Activated CD4-positive, alpha-beta T cell treated with anti-CD3 and anti-CD28 coated beads, Interleukin-10, Interleukin-2, amounts not matched to agents 100 ng/mL and 50 ng/mL, durations not matched to agents 16 hours and 8 hours (primary cell): ENCODE measurements at regions not wholly inside any gene's neighbourhood (a gene's known extent, or its start where the extent isn't known, plus 50 kb on each side); places are given as distances from the start of the nearest gene placed in this dataset.
"Not testable (repeated sequence)": the region's sequence is repeated elsewhere in the genome, so short reads cannot be mapped to it uniquely, and the experiment has no call there.

Experiments
- DNase-seq: peaks from one replicate; pipeline ENCODE4 v3.0.0-alpha.2; 2020

- DNase-seq = no peak
These were observed 132.1 kb upstream of the KCNG1 start for GRCh38 chr20:51154708-51155690.

DNA sequence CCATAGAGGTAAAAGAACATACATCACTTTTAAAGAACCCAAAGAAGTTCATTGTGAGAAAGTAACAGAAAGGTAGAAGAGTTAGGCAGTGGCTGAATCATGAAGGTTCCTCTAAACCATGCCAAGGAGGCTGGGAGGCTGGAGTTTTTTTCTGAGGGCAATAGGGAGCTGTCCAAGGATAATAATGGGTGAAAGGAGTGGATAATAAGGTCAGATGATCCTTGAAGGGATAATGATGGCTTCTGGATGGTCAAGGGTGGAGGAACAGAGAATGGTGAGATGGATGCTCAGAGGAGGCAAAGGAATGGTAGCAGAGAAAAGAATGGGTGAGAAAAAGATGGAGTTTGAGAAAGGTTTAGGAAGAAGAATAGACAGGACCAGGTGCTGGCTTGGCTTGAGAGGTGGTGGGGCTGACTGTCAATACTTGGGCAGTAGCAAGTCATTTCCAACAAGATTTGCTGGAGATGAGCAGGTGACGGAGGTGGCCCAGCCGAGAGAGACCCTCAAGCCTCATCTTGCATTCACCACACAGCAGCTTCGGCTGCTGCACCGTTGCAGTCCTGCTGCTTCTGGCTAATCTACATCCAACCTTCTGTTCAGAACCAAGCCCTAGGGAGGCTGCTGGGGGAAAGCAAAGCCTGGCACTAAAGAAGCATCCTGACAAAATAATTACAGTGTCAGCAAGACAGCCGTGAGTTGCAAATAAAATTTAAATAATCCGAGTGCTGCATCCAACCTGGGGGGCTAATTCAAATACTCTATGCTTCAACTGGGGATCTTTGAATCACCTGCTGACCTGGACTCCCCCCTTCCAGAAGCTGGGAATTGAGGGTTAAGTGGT is 131.2 kb upstream of the KCNG1 start:
- no peak for DNase-seq

- no peak for DNase-seq
These were observed 126.0 kb upstream of the KCNG1 start for GRCh38 chr20:51148941-51149340.

DNA sequence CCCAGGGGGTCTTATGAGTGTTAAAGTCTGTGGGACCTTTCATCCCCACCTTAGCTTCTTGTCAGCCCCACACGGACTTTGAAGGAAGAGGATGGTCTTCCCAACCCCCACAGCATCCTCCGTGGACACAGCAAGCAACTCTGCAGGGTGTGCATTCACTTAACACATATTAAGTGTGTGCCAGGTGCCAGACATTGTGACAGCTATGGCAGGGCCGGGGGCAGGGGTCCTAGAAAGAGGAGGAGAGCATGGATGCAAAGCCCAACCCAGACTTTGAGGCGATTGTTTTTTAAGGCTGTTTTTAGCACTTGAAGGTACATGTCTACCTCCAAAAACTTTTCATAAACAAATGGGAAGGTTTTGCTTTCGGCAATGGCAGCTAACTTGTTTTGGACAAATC is 121.6 kb upstream of the KCNG1 start:
- DNase-seq = no peak

DNA sequence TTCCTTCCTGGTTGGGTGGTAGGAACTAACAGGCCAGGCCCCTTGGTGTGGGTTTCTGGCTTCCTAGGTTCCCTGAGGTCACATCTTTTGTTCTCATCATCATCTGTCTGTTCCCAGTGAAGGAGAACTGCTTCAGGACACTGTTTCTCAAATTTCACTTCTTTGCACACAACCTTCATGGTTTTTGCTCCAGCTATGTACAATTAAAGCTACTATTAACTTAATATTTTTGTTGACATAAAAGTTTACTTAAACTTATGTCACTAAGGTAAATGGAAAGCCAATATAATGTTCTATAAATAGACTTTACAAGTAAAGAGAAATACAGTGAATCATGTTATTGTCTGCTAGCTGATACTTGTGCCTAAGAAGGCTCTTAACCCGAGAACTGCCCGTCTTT is 120.7 kb upstream of the KCNG1 start:
- DNase-seq = no peak

GRCh38 chr20:51142448-51142847 is 119.5 kb upstream of the KCNG1 start:
- DNase-seq = no peak

DNA sequence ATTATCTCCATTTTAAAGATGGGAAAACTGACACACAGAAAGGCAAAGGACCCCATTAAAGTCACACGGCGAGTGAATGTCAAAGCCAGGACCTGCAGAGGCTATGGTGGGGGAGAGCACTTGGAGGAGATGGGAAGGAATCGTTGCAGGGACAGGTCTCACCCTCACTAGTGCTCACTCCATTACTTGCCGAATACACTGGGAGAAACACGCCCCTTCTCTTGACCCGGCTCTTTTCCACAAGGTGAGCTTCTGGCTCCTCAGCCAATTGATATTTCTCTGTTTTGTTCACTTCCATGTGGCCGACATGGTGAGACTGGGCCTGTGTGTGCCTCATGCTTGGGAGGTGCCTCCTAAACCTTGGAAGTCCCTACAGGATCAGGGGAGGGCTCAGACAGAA is 117.8 kb upstream of the KCNG1 start:
- DNase-seq = no peak

- DNase-seq = no peak
These were observed 117.0 kb upstream of the KCNG1 start for GRCh38 chr20:51139891-51140290.

DNA sequence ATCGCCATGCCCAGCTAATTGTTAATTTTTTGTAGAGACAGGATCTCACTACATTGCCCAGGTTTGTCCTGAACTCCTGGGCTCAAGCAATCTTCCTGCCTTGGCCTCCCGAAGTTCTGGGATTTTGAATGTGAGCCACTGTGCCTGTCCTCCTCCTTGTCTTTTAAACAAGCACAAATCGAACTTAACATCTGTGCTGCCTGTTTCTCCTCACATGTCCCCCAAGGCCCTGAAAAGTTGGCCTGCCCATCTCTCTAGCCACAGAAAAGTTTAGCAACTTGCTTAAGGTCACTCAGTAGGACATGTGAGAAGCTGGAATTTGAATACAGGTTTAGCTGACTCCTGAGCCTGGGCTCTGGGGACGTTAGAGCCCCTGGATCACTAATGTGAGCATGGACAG is 115.7 kb upstream of the KCNG1 start:
- no peak for DNase-seq

DNA sequence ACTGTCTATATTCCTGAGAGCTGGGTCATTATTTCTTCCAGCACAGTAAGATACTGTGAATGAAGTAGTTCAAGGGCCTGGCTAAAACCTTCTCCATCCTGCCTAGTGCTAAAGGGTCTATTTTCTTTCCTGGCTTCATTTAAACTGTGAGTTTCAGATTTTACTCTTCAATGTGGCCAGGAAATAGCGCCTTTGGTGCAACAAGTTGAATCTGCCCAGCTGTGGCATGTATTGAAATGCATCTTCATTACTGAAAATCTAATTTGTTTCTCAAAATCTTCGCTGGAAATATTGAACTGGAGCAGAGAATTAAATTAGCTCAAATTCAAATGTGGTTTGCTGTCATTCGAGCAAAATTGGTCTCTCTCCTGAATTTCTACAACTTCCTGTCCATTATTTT is 114.6 kb upstream of the KCNG1 start:
- DNase-seq = no peak

DNA sequence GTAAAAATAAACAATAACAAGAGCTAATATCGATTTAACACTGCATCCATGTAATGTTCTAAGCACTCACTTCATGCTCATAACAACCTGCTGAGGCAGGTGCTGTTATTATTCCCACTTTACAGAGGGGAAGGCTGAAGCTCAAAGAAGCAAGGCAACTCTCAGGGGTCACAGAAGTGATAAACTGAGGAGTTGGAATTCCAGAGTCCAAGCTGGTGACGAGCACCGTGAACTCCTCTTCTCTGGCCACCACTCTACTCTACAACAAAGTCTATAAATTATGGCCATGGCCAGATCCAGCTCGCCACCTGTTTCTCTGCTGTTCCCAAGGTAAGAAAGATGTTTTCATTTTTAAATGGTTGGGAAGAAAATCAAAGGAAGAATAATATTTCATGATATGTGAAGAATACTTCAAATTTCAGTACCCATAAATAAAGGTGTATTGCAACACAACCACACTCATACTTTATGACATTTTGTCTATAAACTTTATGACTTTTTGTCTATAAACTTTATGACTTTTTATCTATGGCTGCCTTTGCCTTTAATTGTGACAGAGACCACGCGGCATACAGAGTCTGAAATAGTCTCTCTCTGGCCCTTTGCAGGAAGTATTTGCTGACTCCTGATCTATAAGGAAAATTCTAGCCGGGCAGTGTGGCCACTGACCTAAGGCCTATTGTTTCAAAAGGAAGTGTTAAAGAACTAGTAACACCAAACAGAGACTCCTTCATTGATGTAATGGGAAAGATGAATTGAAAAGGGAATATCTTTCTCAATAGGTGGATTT is 113.2 kb upstream of the KCNG1 start:
- DNase-seq = no peak

DNA sequence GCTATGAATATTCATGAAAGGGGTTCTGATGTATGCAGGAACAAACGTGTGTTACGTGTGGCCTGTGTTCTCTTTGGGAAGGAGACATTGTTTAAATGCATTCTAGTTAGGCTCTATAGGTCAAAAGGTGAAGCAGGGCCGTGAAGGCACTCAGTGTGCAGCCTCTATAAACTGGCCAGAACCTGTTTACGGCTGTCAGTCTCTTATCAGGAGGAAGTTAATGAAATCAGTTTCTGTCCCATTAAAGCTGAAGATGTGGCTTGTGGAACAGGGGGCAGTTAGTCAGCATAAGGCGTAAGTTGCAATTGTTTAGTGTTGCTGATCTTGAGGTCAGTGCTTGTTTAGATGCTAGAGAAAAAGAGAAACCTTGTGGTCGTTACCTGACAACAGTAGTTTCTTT is 111.5 kb upstream of the KCNG1 start:
- DNase-seq = no peak

GRCh38 chr20:51132279-51132678 is 109.4 kb upstream of the KCNG1 start:
- no peak for DNase-seq

DNA sequence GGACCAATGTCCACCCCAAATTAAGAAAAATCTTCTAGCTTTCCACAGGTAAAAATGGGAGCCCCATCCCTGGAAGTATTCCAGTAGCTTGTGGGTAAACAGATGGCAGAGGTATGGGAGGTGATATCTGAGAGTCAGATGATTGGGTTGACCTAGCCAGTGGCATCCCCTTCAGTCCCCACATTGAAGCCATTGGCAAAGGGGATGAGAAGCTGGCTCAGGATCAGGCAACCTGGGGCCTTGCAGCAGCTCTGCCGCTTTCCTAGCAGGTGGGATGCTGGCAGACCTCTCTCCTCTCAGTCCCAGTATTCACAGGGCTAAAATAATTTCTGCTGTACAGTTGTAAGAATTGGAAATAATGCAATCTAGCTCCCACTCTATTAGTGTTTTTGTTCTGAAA is 108.9 kb upstream of the KCNG1 start:
- DNase-seq = no peak

DNA sequence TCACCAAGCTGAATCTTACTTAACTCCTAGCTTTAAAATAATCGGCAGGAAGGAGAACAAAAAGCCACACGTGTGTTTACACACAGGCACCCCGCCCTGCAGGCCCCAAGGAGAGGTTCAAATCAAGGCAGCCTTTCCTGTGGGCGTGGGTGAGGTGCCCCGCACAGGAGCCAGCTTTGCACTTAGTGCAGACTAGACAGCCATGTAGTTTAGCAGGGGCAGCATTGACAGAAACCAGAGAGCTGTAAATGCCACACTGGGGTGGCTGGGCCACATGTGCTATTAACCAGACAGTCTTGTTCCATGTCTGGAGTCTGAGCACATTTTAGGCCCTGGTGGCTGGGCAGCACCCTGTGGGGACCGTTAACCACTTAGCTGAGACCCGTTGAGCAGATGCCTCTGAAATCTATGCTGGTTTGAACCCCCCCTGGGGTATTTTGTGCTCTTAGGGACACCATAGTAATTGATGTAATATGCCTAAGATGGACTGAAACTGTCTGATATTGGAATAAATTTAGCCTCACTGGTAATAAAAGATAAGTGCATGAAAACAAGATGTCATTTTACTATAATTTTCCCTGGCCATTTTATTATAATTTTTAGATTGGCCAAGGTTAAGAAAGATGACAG is 106.4 kb upstream of the KCNG1 start:
- no peak for DNase-seq

GRCh38 chr20:51128198-51128597 is 105.3 kb upstream of the KCNG1 start:
- DNase-seq = peak; percentile 57

- DNase-seq = no peak
These were observed 104.8 kb upstream of the KCNG1 start for GRCh38 chr20:51127713-51128112.

GRCh38 chr20:51126337-51126736 is 103.4 kb upstream of the KCNG1 start:
- no peak for DNase-seq

- DNase-seq = no peak
These were observed 102.9 kb upstream of the KCNG1 start for GRCh38 chr20:51125780-51126179.

- DNase-seq = no peak
These were observed 102.2 kb upstream of the KCNG1 start for GRCh38 chr20:51125105-51125504.

DNA sequence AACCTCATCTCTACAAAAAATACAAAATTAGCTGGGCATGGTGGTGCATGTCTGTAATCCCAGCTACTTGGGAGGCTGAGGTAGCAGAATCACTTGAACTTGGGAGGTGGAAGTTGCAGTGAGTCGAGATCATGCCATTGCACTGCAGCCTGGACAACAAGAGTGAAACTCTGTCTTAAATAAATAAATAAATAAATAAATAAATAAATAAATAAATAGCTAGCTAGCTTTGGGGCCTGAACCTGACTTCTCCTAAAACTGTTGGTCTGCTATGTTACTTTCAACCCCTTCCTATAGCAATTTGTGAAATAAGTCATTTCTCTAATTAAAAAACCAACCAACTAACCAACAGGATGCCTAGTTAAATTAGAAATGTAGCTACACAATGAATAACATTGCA is 101.0 kb upstream of the KCNG1 start:
- DNase-seq = not testable (repeated sequence)

- DNase-seq = peak; percentile 68
These were observed 100.2 kb upstream of the KCNG1 start for GRCh38 chr20:51122931-51123658.
